ENCODE measurements at regions not wholly inside any gene's neighbourhood (a gene's known extent, or its start where the extent isn't known, plus 50 kb on each side); places are given as distances from the start of the nearest gene placed in this dataset.

DNA sequence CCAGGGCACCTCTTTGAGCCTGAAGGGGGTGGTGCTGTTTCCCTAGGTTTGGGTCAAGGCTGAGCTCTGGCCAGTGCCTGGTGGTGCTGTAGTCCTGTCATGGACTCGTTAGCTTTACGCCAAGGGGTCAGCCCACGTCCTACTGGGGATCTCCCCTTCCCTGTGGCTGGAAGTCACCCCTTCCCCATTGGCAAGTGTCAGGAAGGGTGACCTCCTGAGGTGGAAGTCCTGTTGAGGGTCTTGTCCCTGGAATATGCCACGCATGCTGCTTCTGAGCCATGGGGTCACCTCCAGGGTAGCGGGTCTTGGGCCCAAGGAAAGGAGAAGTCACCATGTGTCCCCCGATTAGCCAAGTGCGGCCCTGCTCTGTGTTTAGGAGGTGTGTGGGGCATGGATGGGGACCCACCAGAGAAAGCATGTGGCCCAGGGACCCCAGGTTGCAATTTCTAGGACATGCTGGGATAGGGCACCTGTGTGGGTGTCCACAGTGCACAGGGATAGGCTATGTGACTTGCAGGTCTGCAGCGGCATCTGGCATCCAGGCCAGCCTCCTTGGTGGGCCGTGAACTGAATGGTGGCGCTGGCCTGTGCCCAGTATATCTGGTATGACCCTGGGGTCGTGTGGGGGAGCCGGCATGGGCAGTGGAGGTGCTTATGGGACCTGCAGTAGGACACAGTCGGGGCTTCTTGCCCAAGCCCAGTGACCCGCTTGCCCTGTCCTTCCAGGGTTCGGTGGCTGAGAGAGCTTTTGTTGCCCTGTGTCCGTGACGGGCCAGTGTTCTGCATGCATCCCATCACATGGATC, 226.7 kb downstream of the SNRPN start:
- DNase-seq (ENCODE audit: low spot score), result no peak

- DNase-seq (ENCODE audit: low spot score), result no peak
These were observed 227.3 kb downstream of the SNRPN start for GRCh38 chr15:25182098-25182478.

- DNase-seq (ENCODE audit: low spot score), result no peak
These were observed 228.1 kb downstream of the SNRPN start for GRCh38 chr15:25182736-25183445.

GRCh38 chr15:25183581-25184251, 228.9 kb downstream of the SNRPN start:
- DNase-seq (ENCODE audit: low spot score), result no peak

- no peak for DNase-seq (ENCODE audit: low spot score)
These were observed 229.8 kb downstream of the SNRPN start for GRCh38 chr15:25184356-25185155.

DNA sequence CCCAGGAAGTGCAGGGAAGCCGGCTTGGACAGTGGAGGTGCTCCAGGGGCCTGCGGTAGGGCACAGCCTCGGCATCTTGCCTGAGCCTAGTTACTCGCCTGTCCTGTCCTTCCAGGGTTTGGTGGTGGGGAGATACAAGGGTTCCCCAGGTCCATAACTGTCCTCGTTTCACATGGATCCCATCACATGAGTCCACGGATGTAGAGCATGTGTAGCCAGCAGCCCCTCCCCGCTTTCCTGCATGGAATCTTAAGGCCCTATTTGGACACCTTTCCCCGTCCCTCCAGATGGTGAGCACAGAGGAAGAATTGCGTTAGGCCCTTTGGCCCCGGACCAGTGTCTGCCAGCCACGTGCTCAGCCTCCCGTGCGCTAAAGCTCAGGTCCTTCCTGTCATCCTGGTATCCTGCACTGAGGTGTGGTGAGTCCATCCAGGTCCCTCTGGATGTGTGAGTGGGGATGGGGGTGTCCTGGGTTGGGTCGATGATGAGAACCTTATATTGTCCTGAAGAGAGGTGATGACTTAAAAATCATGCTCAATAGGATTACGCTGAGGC, 230.4 kb downstream of the SNRPN start:
- DNase-seq (ENCODE audit: low spot score), result no peak

- DNase-seq (ENCODE audit: low spot score), result no peak
These were observed 231.0 kb downstream of the SNRPN start for GRCh38 chr15:25185791-25186190.

- DNase-seq (ENCODE audit: low spot score), result no peak
These were observed 231.6 kb downstream of the SNRPN start for GRCh38 chr15:25186411-25186810.

GRCh38 chr15:25186906-25187645, 232.3 kb downstream of the SNRPN start:
- DNase-seq (ENCODE audit: low spot score), result no peak

DNA sequence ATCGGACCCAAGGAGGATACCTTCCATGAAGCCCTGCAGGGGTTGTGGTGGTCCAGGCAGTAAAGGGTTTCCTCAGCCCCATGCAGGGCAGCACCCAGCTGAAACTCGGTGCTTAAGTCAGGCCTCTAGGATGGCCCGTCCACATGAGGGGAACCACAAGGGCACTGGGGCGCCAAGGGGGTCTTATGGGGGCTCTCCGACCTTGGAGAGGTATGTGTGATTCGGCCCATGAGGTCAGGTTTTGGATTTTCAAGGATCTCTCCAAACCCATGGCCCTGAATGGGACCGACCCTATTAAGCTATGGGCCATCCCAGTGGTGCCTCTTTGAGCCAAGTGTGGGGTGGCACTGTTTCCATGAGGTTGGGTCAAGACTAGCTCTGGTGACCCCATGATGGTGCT, 233.3 kb downstream of the SNRPN start:
- no peak for DNase-seq (ENCODE audit: low spot score)

- no peak for DNase-seq (ENCODE audit: low spot score)
These were observed 233.8 kb downstream of the SNRPN start for GRCh38 chr15:25188551-25189101.

- DNase-seq (ENCODE audit: low spot score), result no peak
These were observed 234.8 kb downstream of the SNRPN start for GRCh38 chr15:25189551-25189950.

DNA sequence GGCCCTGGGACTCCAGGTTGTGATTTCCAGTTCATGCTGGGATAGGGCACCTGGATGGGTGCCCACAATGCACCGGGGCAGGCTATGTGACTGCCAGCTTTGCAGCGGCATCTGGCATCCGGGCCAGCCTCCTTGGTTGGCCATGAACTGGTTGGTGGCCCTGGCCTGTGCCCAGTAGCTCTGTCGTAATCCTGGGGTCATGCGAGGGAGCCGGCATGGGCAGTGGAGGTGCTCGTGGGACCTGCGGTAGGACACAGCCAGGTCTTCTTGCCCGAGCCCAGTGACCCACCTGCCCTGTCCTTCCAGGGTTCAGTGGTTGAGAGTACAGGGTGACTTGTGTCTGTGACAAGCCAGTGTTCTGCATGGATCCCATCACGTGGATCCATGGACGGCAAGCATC, 237.9 kb downstream of the SNRPN start:
- no peak for DNase-seq (ENCODE audit: low spot score)

- DNase-seq (ENCODE audit: low spot score), result no peak
These were observed 231.5 kb downstream of the UBE3A start for GRCh38 chr15:25207369-25207768.

DNA sequence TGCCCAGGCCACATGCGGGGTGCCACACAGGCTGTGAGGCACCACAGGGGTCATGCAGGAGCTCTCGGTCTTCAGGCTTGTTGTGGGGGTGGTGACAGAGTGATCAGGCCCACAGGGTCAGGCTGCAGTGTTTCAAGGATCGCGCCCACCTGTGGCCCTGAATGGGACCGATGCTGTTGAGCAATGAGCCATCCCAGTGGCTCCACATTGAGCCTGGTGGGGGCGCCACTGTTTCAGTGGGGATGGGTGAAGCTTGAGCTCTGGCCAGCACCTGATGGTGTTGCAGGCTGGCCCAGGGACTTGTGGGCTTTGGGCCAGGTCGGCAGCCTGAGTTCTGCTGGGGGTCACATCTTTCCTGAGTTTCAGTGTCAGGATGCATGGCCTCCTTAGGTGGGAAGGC, 230.1 kb downstream of the UBE3A start:
- no peak for DNase-seq (ENCODE audit: low spot score)

GRCh38 chr15:25220834-25221233, 218.0 kb downstream of the UBE3A start:
- no peak for DNase-seq (ENCODE audit: low spot score)

- DNase-seq (ENCODE audit: low spot score), result no peak
These were observed 214.4 kb downstream of the UBE3A start for GRCh38 chr15:25224396-25224795.

DNA sequence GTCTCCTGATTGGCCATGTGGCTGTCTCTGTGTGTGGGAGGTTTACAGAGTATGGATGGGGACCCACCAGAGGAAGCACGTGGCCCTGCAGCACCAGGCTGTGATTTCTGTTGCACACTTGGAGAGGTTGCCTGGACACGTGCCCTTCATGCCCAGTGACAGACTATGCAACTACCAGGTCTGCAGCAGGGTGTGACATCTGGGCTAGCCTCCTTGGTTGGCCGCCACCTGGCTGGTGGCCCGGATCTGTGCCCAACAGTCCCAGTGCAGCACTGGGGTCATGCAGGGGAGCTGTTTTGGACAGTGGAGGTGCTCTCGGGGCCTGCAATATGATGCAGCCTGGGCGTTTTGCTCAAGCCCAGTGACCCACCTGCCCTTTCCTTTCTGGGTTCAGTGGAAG, 212.5 kb downstream of the UBE3A start:
- no peak for DNase-seq (ENCODE audit: low spot score)

GRCh38 chr15:25228261-25228660, 210.6 kb downstream of the UBE3A start:
- DNase-seq (ENCODE audit: low spot score), result no peak

- DNase-seq (ENCODE audit: low spot score), result no peak
These were observed 208.4 kb downstream of the UBE3A start for GRCh38 chr15:25230442-25230841.

All from globus pallidus (tissue), 1 donor.